GM21423 (cell line): ENCODE measurements at regions not wholly inside any gene's neighbourhood (a gene's known extent, or its start where the extent isn't known, plus 50 kb on each side); places are given as distances from the start of the nearest gene placed in this dataset.

Source experiments
- ATAC-seq: cut with Tn5 transposase; IDR thresholded peaks from one replicate; pipeline ENCODE4 v1.9.1; 2021; ENCODE audit warnings: mild to moderate bottlenecking, moderate library complexity; ENCODE audit not compliant: unreplicated experiment

- ATAC-seq: no peak
These were observed 695.8 kb upstream of the EYS start for GRCh38 chr6:66402873-66403272.

- ATAC-seq: no peak
These were observed 689.5 kb upstream of the EYS start for GRCh38 chr6:66396549-66396948.

GRCh38 chr6:66396145-66396544, 689.1 kb upstream of the EYS start:
- ATAC-seq: no peak

- ATAC-seq: no peak
These were observed 683.4 kb upstream of the EYS start for GRCh38 chr6:66390393-66390792.

GRCh38 chr6:66376001-66376400, 669.0 kb upstream of the EYS start:
- ATAC-seq: no peak

GRCh38 chr6:66369407-66369806, 662.4 kb upstream of the EYS start:
- ATAC-seq: no peak

- ATAC-seq: no peak
These were observed 655.9 kb upstream of the EYS start for GRCh38 chr6:66362888-66363287.

GRCh38 chr6:66361886-66362285, 654.9 kb upstream of the EYS start:
- no peak for ATAC-seq

GRCh38 chr6:66357781-66358180, 650.8 kb upstream of the EYS start:
- ATAC-seq: no peak

- ATAC-seq: no peak
These were observed 648.4 kb upstream of the EYS start for GRCh38 chr6:66355471-66355870.

- no peak for ATAC-seq
These were observed 637.8 kb upstream of the EYS start for GRCh38 chr6:66344796-66345195.

- ATAC-seq: no peak
These were observed 633.7 kb upstream of the EYS start for GRCh38 chr6:66340736-66341135.

- no peak for ATAC-seq
These were observed 629.1 kb upstream of the EYS start for GRCh38 chr6:66336176-66336575.

- ATAC-seq: no peak
These were observed 621.2 kb upstream of the EYS start for GRCh38 chr6:66328200-66328599.

- ATAC-seq: no peak
These were observed 619.2 kb upstream of the EYS start for GRCh38 chr6:66326228-66326627.

- ATAC-seq: no peak
These were observed 614.0 kb upstream of the EYS start for GRCh38 chr6:66321017-66321416.

- ATAC-seq: no peak
These were observed 600.5 kb upstream of the EYS start for GRCh38 chr6:66307490-66307889.

GRCh38 chr6:66291905-66292304, 584.9 kb upstream of the EYS start:
- no peak for ATAC-seq

GRCh38 chr6:66289889-66290288, 582.9 kb upstream of the EYS start:
- ATAC-seq: no peak

GRCh38 chr6:66278115-66278514, 571.1 kb upstream of the EYS start:
- ATAC-seq: no peak

- no peak for ATAC-seq
These were observed 570.4 kb upstream of the EYS start for GRCh38 chr6:66277400-66277799.

- ATAC-seq: no peak
These were observed 558.7 kb upstream of the EYS start for GRCh38 chr6:66265737-66266136.

GRCh38 chr6:66264376-66264775, 557.4 kb upstream of the EYS start:
- ATAC-seq: no peak
